ENCODE measurements at regions not wholly inside any gene's neighbourhood (a gene's known extent, or its start where the extent isn't known, plus 50 kb on each side); places are given as distances from the start of the nearest gene placed in this dataset.

- Histone ChIP-seq H3K9me1 (ENCODE audit: control insufficient read depth, insufficient read depth, low read length) (no peaks in the 10 kb centered on the region), H3K4me3 (no peak overlapping the region), H3K36me3 (ENCODE audit: control insufficient read depth, insufficient read depth, low read length) (no peaks in the 10 kb centered on the region), H3K9ac (ENCODE audit: insufficient read depth in 1 of 2, low read depth in 2 of 2, low read length in 2 of 2) (no peak overlapping the region), H3K9me3 (replicated peaks; ENCODE audit: control insufficient read depth, insufficient read depth, low read depth, low read length) (no peaks in the 10 kb centered on the region; the same call in 1 of the 2 replicates), H3K4me1 (replicated peaks in 1 of 2; ENCODE audit: control insufficient read depth in 2 of 2, insufficient read depth in 2 of 2, low read length in 2 of 2) (no peaks in the 10 kb centered on the region), H4K20me1 (replicated peaks; ENCODE audit: control insufficient read depth, insufficient read depth, low read length) (no peaks in the 10 kb centered on the region), H3K4me2 (ENCODE audit: insufficient read depth, low read length) (no peak overlapping the region), H3K27ac (ENCODE audit: extremely low read depth, low read depth, low read length) (no peak overlapping the region), H3K79me2 (ENCODE audit: control insufficient read depth, insufficient read depth, low read length) (no peaks in the 10 kb centered on the region), H3K27me3 (ENCODE audit: control insufficient read depth in 2 of 2, insufficient read depth in 2 of 2, low read length in 2 of 2) (no peaks in the 10 kb centered on the region), H2AFZ (ENCODE audit: low read depth, low read length) (no peak overlapping the region)
- ChIA-PET POLR2A (no interaction called here), CTCF (ENCODE audit: low intra/inter-chr PET ratio) (no interaction called here)
- WGBS (ENCODE audit: insufficient coverage, low coverage, missing lambda C conversion rate): 3% methylated on average over 5 of the region's 5 CpGs
- in situ Hi-C loops (cut with MboI) (no loop called here), intact Hi-C loops (cut with micrococcal nuclease) (no loop called here)
- BruUV-seq (replicated peaks): no TSS peak
- DNase-seq (ENCODE audit: extremely low read depth in 1 of 4, low spot score in 3 of 4) (no peak), FAIRE-seq (no peak), ATAC-seq (no peak)
- TF ChIP-seq TCFL5 (CRISPR knock-in tag; conservative IDR thresholded peaks at IDR 0.05): no peak
- no peak for TF ChIP-seq ZFP91 (CRISPR knock-in tag; IDR thresholded peaks at IDR 0.05)
- no peak for TF ChIP-seq RBM34 (IDR thresholded peaks at IDR 0.05; ENCODE audit: borderline replicate concordance, insufficient read depth, low read length)
- no peak for TF ChIP-seq CHAMP1 (IDR thresholded peaks at IDR 0.05)
- no peak for TF ChIP-seq NR1H2 (CRISPR knock-in tag; IDR thresholded peaks at IDR 0.05)
- TF ChIP-seq E2F4 (CRISPR knock-in tag; IDR thresholded peaks at IDR 0.05; ENCODE audit: low read depth): no peak
Observed at GRCh38 chr11:39784873-39785272, 1674.6 kb downstream of the LRRC4C start.
